GM18909 (cell line): ENCODE measurements at regions not wholly inside any gene's neighbourhood (a gene's known extent, or its start where the extent isn't known, plus 50 kb on each side); places are given as distances from the start of the nearest gene placed in this dataset.
"Not testable (repeated sequence)": the region's sequence is repeated elsewhere in the genome, so short reads cannot be mapped to it uniquely, and the experiment has no call there.

ENCODE experiments used
- ATAC-seq: cut with Tn5 transposase; IDR thresholded peaks from one replicate; pipeline ENCODE4 v1.9.1; 2021; ENCODE audit warnings: mild to moderate bottlenecking; ENCODE audit not compliant: unreplicated experiment, poor library complexity

GRCh38 chr2:64277101-64277849 is 133.1 kb upstream of the PELI1 start:
- ATAC-seq, result no peak

- not testable (repeated sequence) for ATAC-seq
Observed at GRCh38 chr2:64280812-64281211, 136.6 kb upstream of the PELI1 start.

- peak; percentile 38 for ATAC-seq
Observed at GRCh38 chr2:64283006-64283570, 138.9 kb upstream of the PELI1 start.

- peak; percentile 94 for ATAC-seq
Observed at GRCh38 chr2:64283641-64284361, 139.6 kb upstream of the PELI1 start.

- ATAC-seq, result no peak
Observed at GRCh38 chr2:64284751-64285150, 140.5 kb upstream of the PELI1 start.

- ATAC-seq, result no peak
Observed at GRCh38 chr2:64287202-64287740, 143.1 kb upstream of the PELI1 start.

GRCh38 chr2:64288321-64289193 is 144.3 kb upstream of the PELI1 start:
- no peak for ATAC-seq

- ATAC-seq, result no peak
Observed at GRCh38 chr2:64289251-64289650, 145.0 kb upstream of the PELI1 start.

GRCh38 chr2:64289737-64290136 is 145.5 kb upstream of the PELI1 start:
- ATAC-seq, result no peak

GRCh38 chr2:64291181-64291580 is 147.0 kb upstream of the PELI1 start:
- no peak for ATAC-seq

- no peak for ATAC-seq
Observed at GRCh38 chr2:64295326-64296139, 151.3 kb upstream of the PELI1 start.

GRCh38 chr2:64296140-64296480 is 151.9 kb upstream of the PELI1 start:
- no peak for ATAC-seq

GRCh38 chr2:64296695-64297346 is 152.6 kb upstream of the PELI1 start:
- ATAC-seq, result no peak

GRCh38 chr2:64298161-64298560 is 153.9 kb upstream of the PELI1 start:
- no peak for ATAC-seq

GRCh38 chr2:64300066-64300465 is 153.9 kb upstream of the LGALSL start:
- no peak for ATAC-seq

GRCh38 chr2:64303250-64303649 is 150.7 kb upstream of the LGALSL start:
- ATAC-seq, result no peak

- ATAC-seq, result no peak
Observed at GRCh38 chr2:64307421-64307820, 146.5 kb upstream of the LGALSL start.

GRCh38 chr2:64311191-64311910 is 142.6 kb upstream of the LGALSL start:
- ATAC-seq, result no peak
